PFSK-1 (cell line): ENCODE measurements at regions not wholly inside any gene's neighbourhood (a gene's known extent, or its start where the extent isn't known, plus 50 kb on each side); places are given as distances from the start of the nearest gene placed in this dataset.

Source experiments
- REST ChIP-seq, 2 experiments: IDR thresholded peaks; 2 replicates each; pipeline versions ENCODE4 v1.6.1 to v1.8.0; 2011 to 2012; ENCODE audit warnings: low read depth in 2 of 2, low read length in 2 of 2, control low read depth in 1 of 2, inconsistent platforms in 1 of 2, mild to moderate bottlenecking in 1 of 2, moderate library complexity in 1 of 2; ENCODE audit not compliant: insufficient read depth in 1 of 2
- SIN3A ChIP-seq: IDR thresholded peaks from 2 replicates; pipeline ENCODE4 v1.6.1; 2012; ENCODE audit warnings: mild to moderate bottlenecking, low read length, moderate library complexity, borderline replicate concordance; ENCODE audit not compliant: insufficient read depth
- TAF1 ChIP-seq: IDR thresholded peaks from 2 replicates; pipeline ENCODE4 v1.6.1; 2012; ENCODE audit warnings: low read length, control low read depth, borderline replicate concordance; ENCODE audit not compliant: insufficient read depth

GRCh38 chr2:147646818-147647468, 197.9 kb upstream of the ACVR2A start:
- TF ChIP-seq SIN3A (no peak), REST (IDR thresholded peaks at IDR 0.05; ENCODE audit: insufficient read depth in 1 of 2, low read depth in 2 of 2, low read length in 2 of 2) (no peak), TAF1 (no peak)
